ENCODE measurements at regions not wholly inside any gene's neighbourhood (a gene's known extent, or its start where the extent isn't known, plus 50 kb on each side); places are given as distances from the start of the nearest gene placed in this dataset.

- no peaks in the 10 kb centered on the region for H3K27me3 ChIP-seq (ENCODE audit: control insufficient read depth in 2 of 2, insufficient read depth in 2 of 2, low read length in 2 of 2)
- H3K4me1 ChIP-seq (replicated peaks in 1 of 2; ENCODE audit: control insufficient read depth in 2 of 2, insufficient read depth in 2 of 2, low read length in 2 of 2) = no peaks in the 10 kb centered on the region
- in situ Hi-C loops (cut with MboI) (no loop called here), intact Hi-C loops (cut with micrococcal nuclease) (no loop called here)
- H3K9me3 ChIP-seq (replicated peaks; ENCODE audit: control insufficient read depth, insufficient read depth, low read depth, low read length) = no peaks in the 10 kb centered on the region; the same call in 1 of the 2 replicates
- 0% methylated on average over 2 of the region's 2 CpGs for WGBS (ENCODE audit: insufficient coverage, low coverage, missing lambda C conversion rate)
- FAIRE-seq (no peak), ATAC-seq (no peak), DNase-seq (ENCODE audit: extremely low read depth in 1 of 4, low spot score in 3 of 4) (no peak)
- no peak overlapping the region for H3K27ac ChIP-seq (ENCODE audit: extremely low read depth, low read depth, low read length)
- no peaks in the 10 kb centered on the region for H3K9me1 ChIP-seq (ENCODE audit: control insufficient read depth, insufficient read depth, low read length)
- TF ChIP-seq ZNF444 (CRISPR knock-in tag; IDR thresholded peaks at IDR 0.05) (no peak), ZNF584 (CRISPR knock-in tag; IDR thresholded peaks at IDR 0.05; ENCODE audit: low read depth) (0 out of 2 replicates have a peak, but pooled peaks have one; percentile 67)
- H4K20me1 ChIP-seq (replicated peaks; ENCODE audit: control insufficient read depth, insufficient read depth, low read length) = no peaks in the 10 kb centered on the region
- no TSS peak for BruUV-seq (replicated peaks)
- no peak overlapping the region for H3K9ac ChIP-seq (ENCODE audit: insufficient read depth in 1 of 2, low read depth in 2 of 2, low read length in 2 of 2)
- H3K4me2 ChIP-seq (ENCODE audit: insufficient read depth, low read length) = no peak overlapping the region
- CTCF ChIA-PET (ENCODE audit: low intra/inter-chr PET ratio) = no interaction called here
- no peak overlapping the region for H2AFZ ChIP-seq (ENCODE audit: low read depth, low read length)
- POLR2A ChIA-PET = no interaction called here
- H3K4me3 ChIP-seq = no peak overlapping the region
- no peaks in the 10 kb centered on the region for H3K79me2 ChIP-seq (ENCODE audit: control insufficient read depth, insufficient read depth, low read length)
- H3K36me3 ChIP-seq (ENCODE audit: control insufficient read depth, insufficient read depth, low read length) = no peaks in the 10 kb centered on the region
These were observed 265.0 kb upstream of the HS3ST1 start for GRCh38 chr4:11693693-11694092.

- FAIRE-seq = no peak
- Histone ChIP-seq H3K27me3 (ENCODE audit: control insufficient read depth in 2 of 2, insufficient read depth in 2 of 2, low read length in 2 of 2) (no peaks in the 10 kb centered on the region), H3K9me3 (replicated peaks; ENCODE audit: control insufficient read depth, insufficient read depth, low read depth, low read length) (no peaks in the 10 kb centered on the region; the same call in 1 of the 2 replicates), H3K9ac (ENCODE audit: insufficient read depth in 1 of 2, low read depth in 2 of 2, low read length in 2 of 2) (no peak overlapping the region), H3K4me1 (replicated peaks in 1 of 2; ENCODE audit: control insufficient read depth in 2 of 2, insufficient read depth in 2 of 2, low read length in 2 of 2) (no peaks in the 10 kb centered on the region), H3K4me2 (ENCODE audit: insufficient read depth, low read length) (no peak overlapping the region), H3K4me3 (no peak overlapping the region), H3K36me3 (ENCODE audit: control insufficient read depth, insufficient read depth, low read length) (no peaks in the 10 kb centered on the region), H4K20me1 (replicated peaks; ENCODE audit: control insufficient read depth, insufficient read depth, low read length) (no peaks in the 10 kb centered on the region), H3K9me1 (ENCODE audit: control insufficient read depth, insufficient read depth, low read length) (no peaks in the 10 kb centered on the region), H3K27ac (ENCODE audit: extremely low read depth, low read depth, low read length) (no peak overlapping the region), H2AFZ (ENCODE audit: low read depth, low read length) (no peak overlapping the region), H3K79me2 (ENCODE audit: control insufficient read depth, insufficient read depth, low read length) (no peaks in the 10 kb centered on the region)
- DNase-seq (ENCODE audit: extremely low read depth in 1 of 4, low spot score in 3 of 4) = no peak
- intact Hi-C loops (cut with micrococcal nuclease) = no loop called here
- BruUV-seq (replicated peaks) = no TSS peak
- ATAC-seq = no peak
- 0% methylated on average over 3 of the region's 3 CpGs for WGBS (ENCODE audit: insufficient coverage, low coverage, missing lambda C conversion rate)
- in situ Hi-C loops (cut with MboI) = no loop called here
- ChIA-PET CTCF (ENCODE audit: low intra/inter-chr PET ratio) (no interaction called here), POLR2A (no interaction called here)
- TF ChIP-seq ZNF507 (tag; conservative IDR thresholded peaks at IDR 0.05) (no peak), NKRF (IDR thresholded peaks at IDR 0.05; ENCODE audit: borderline replicate concordance) (no peak), ZNF280B (CRISPR knock-in tag; IDR thresholded peaks at IDR 0.05) (no peak), ID3 (CRISPR knock-in tag; IDR thresholded peaks at IDR 0.05) (no peak), ID3 (tag; IDR thresholded peaks at IDR 0.05) (no peak), ZC3H4 (CRISPR knock-in tag; IDR thresholded peaks at IDR 0.05; ENCODE audit: borderline replicate concordance) (no peak), MIER1 (IDR thresholded peaks at IDR 0.05; ENCODE audit: low read depth) (no peak)
These were observed 262.5 kb upstream of the HS3ST1 start for GRCh38 chr4:11691236-11691635.

All from K562 (cell line).